ENCODE measurements at regions not wholly inside any gene's neighbourhood (a gene's known extent, or its start where the extent isn't known, plus 50 kb on each side); places are given as distances from the start of the nearest gene placed in this dataset.

GRCh38 chr1:194908643-194909042 is 1699.6 kb downstream of the KCNT2 start:
- TF ChIP-seq ESRRG (CRISPR knock-in tag; IDR thresholded peaks at IDR 0.05) (no peak), ARNTL (CRISPR knock-in tag; IDR thresholded peaks at IDR 0.05; ENCODE audit: borderline replicate concordance, low read depth) (no peak), BACH2 (CRISPR knock-in tag; IDR thresholded peaks at IDR 0.05; ENCODE audit: borderline replicate concordance) (no peak), RARB (CRISPR knock-in tag; IDR thresholded peaks at IDR 0.05) (no peak), TOX (CRISPR knock-in tag; IDR thresholded peaks at IDR 0.05; ENCODE audit: borderline replicate concordance) (no peak), ZC3H10 (CRISPR knock-in tag; IDR thresholded peaks at IDR 0.05) (no peak), GLIS3 (CRISPR knock-in tag; IDR thresholded peaks at IDR 0.05) (no peak), ZNF565 (CRISPR knock-in tag; conservative IDR thresholded peaks at IDR 0.05; ENCODE audit: low read depth) (no peak), ZFP3 (CRISPR knock-in tag; IDR thresholded peaks at IDR 0.05) (no peak), PPARA (CRISPR knock-in tag; IDR thresholded peaks at IDR 0.05; ENCODE audit: borderline replicate concordance) (no peak), ZFP30 (CRISPR knock-in tag; IDR thresholded peaks at IDR 0.05) (no peak), ISL1 (CRISPR knock-in tag; IDR thresholded peaks at IDR 0.05) (no peak), SNAI2 (CRISPR knock-in tag; IDR thresholded peaks at IDR 0.05) (no peak), CREB5 (CRISPR knock-in tag; IDR thresholded peaks at IDR 0.05; ENCODE audit: low read depth) (no peak)
